ENCODE measurements at regions not wholly inside any gene's neighbourhood (a gene's known extent, or its start where the extent isn't known, plus 50 kb on each side); places are given as distances from the start of the nearest gene placed in this dataset.

DNA sequence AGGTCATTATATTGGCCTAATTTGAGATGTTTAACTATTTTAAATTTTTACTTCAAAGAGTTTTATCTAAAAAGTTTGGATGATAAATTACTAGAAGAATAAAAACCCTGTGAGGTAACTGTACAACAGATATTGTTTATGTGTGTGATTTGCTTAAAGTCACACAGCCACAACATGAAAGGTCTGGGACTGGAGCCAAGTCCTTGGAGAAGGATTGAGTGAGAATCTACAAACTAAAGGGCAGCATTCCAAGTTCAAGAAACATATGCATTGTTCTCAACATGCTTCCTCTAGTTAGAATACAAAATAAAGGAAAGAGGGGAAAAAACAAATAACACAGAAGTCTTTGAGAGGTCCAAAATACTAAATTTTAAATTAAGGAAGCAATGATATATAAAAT is 131.5 kb upstream of the MON1B start:
- no peaks in the 10 kb centered on the region for H3K4me1 ChIP-seq
- H3K36me3 ChIP-seq: no peaks in the 10 kb centered on the region
- H3K27ac ChIP-seq: no peak overlapping the region
- H3K27me3 ChIP-seq: no peaks in the 10 kb centered on the region
- no peak overlapping the region for H3K4me3 ChIP-seq
- no peaks in the 10 kb centered on the region for H3K9me3 ChIP-seq (replicated peaks)
- DNase-seq: no peak

DNA sequence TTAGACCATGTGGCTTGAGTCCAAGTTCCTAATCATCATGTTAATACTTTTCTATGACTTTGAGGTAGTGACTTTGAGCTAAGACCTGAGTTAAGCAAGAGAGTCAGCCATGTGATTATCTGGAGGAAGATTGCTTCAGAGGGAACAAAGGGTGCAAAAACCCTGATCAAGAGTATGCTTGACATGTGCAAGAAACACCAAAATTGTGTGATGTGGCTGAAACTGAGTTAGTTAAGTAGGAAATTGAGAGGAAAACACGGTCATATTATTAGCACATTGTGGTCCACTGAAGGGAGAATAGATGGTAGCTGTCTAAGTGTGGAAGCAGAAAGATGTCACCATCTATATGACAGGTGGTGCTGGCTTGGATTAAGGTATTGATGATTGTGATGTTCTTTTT is 130.4 kb upstream of the MON1B start:
- Histone ChIP-seq H3K9me3 (replicated peaks) (no peaks in the 10 kb centered on the region), H3K27ac (no peak overlapping the region), H3K4me3 (no peak overlapping the region), H3K27me3 (no peaks in the 10 kb centered on the region), H3K36me3 (no peaks in the 10 kb centered on the region), H3K4me1 (no peaks in the 10 kb centered on the region)
- no peak for DNase-seq

DNA sequence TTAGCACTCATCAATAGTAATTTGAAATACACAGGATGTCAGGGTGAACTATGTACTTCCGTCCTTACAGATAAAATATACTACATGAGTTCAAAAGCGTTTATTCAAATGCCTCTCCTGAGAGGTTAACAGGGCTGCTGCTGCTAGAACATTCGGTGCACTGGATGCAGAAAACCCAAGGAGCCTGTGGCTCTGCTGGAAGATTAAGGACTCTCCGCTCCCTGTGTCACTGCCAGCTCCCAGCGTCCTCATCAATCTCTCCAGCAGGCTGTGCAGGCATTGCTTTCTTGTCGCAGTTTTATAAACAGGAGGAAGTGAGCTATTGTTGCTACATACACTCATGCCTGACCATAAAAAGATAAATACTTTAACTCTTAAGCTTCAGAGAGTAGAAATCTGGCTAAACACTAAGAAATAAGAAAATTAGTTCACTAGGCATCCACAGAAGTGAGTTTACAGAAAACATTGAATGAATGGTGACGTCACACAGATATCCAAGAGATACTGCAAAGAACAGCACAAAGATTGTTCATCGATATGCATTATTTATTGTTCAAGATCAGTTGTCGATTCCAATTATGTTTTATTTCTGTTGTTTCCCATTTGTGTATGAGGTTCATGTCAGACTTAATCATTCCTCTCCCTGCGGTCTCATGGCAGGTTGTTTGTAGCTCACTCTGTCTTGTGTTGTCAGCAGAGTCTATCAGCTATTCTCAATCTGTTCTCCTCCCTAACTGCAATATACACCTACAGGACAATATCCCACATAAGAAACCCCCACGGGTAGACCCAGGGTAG is 127.9 kb upstream of the MON1B start:
- no peaks in the 10 kb centered on the region for H3K27me3 ChIP-seq
- no peaks in the 10 kb centered on the region for H3K4me1 ChIP-seq
- no peaks in the 10 kb centered on the region for H3K36me3 ChIP-seq
- H3K27ac ChIP-seq: no peak overlapping the region
- H3K9me3 ChIP-seq (replicated peaks): no peaks in the 10 kb centered on the region
- H3K4me3 ChIP-seq: no peak overlapping the region
- no peak for DNase-seq

DNA sequence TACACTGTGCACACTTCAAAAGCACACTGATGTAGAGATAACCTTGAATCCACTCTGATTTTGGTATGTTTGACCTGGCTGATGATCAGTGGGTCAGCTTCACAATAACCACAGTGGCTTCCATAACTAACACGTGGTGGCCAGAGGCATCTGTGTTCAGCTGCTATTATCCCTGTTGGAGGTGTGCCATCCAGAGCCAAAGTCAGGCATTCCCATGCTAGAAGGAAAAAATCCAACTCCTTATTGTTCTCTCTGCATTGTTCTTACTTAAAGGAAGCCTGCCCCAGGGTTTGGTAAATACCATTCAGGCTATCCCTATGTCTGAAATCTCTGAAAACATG is 127.3 kb upstream of the MON1B start:
- H3K27ac ChIP-seq: no peak overlapping the region
- DNase-seq: no peak
- no peaks in the 10 kb centered on the region for H3K36me3 ChIP-seq
- no peak overlapping the region for H3K4me3 ChIP-seq
- H3K9me3 ChIP-seq (replicated peaks): no peaks in the 10 kb centered on the region
- no peaks in the 10 kb centered on the region for H3K4me1 ChIP-seq
- H3K27me3 ChIP-seq: no peaks in the 10 kb centered on the region

DNA sequence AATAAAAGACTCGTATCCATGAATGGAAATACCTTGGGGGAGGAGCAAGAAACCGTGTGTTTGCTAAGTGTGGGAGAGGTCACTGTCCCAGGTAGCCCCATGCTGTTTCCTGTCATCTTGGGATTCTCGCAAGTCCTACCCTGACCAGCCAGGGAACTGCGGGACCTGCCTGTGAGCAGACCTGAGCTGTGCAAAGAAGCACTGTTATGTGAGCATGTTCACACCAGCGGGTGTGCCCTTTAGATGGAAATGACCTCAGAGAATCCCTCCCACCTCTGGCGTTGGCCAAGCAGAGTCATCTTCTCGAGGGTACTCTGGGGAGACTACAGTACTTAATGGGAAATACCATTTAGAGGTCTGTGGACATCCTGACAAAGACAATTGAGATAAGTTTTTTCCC is 127.0 kb upstream of the MON1B start:
- Histone ChIP-seq H3K27ac (no peak overlapping the region), H3K4me3 (no peak overlapping the region), H3K4me1 (no peaks in the 10 kb centered on the region), H3K9me3 (replicated peaks) (no peaks in the 10 kb centered on the region), H3K27me3 (no peaks in the 10 kb centered on the region), H3K36me3 (no peaks in the 10 kb centered on the region)
- no peak for DNase-seq

DNA sequence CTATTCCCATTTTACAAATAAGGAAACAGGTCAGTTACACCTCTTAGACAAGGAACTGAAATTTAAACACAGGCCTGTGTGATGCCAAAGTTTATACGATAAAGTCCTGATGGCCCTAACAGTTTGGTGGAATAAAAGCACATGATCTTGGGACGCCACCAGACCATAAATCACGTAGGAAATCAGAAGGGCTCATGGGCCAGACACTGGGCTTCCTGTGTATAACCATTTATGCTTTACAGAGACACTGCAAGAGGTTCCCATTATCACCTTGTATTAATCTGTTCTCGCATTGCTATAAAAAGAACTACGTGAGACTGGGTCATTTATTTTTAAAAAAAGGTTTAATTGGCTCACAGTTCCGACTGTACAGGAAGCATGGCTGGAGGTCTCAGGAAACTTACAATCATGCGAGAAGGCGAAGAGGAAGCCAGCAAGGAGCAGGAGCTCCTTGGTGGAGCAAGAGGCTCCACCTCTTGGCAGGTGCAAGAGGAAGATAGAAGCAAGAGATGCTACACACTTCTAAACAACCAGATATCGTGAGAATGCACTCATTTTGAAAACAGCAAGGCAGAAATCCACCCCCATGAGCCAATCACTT is 124.0 kb upstream of the MON1B start:
- Histone ChIP-seq H3K36me3 (no peaks in the 10 kb centered on the region), H3K4me3 (no peak overlapping the region), H3K27ac (no peak overlapping the region), H3K4me1 (no peaks in the 10 kb centered on the region), H3K9me3 (replicated peaks) (no peaks in the 10 kb centered on the region), H3K27me3 (no peaks in the 10 kb centered on the region)
- DNase-seq: no peak

DNA sequence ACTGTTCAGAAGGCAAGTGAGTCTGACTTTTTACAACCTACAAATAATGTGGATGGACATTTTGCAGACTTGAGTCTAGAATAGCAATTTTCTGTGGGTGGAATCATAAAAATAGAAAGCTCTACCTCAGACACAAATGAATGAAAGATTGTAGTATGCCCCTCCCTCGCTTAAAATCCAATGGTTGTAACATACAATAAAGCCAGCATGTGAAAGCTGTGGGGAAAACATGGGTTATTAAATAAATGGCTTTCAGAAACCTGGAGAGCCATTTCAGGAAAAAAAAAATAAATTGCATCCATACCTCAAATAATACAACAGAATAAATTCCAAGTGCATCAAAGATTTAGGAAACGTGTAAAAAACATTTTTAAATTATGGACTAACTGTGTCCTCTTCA is 123.1 kb upstream of the MON1B start:
- no peaks in the 10 kb centered on the region for H3K36me3 ChIP-seq
- no peaks in the 10 kb centered on the region for H3K4me1 ChIP-seq
- DNase-seq: no peak
- no peak overlapping the region for H3K27ac ChIP-seq
- no peaks in the 10 kb centered on the region for H3K27me3 ChIP-seq
- no peaks in the 10 kb centered on the region for H3K9me3 ChIP-seq (replicated peaks)
- H3K4me3 ChIP-seq: no peak overlapping the region

DNA sequence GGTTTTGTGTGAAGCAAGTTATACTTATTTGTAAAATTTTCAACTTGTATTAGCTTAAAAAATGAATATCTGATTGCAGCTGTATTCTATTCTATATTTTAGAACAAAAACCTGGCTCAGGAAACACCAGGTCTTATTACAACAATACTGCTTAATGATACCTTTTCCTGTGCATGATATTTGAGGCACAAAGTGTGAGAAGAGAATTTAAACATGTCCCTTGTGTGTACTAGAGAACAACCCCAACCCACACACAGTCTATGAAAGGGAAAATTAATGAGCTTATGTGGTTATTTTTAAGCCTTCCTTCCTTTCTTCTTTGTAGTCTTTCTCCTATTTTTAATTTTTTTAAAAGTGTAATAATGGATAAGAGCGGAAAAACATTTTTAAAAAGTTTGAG is 122.6 kb upstream of the MON1B start:
- Histone ChIP-seq H3K27ac (no peak overlapping the region), H3K4me1 (no peaks in the 10 kb centered on the region), H3K36me3 (no peaks in the 10 kb centered on the region), H3K27me3 (no peaks in the 10 kb centered on the region), H3K4me3 (no peak overlapping the region), H3K9me3 (replicated peaks) (no peaks in the 10 kb centered on the region)
- no peak for DNase-seq

DNA sequence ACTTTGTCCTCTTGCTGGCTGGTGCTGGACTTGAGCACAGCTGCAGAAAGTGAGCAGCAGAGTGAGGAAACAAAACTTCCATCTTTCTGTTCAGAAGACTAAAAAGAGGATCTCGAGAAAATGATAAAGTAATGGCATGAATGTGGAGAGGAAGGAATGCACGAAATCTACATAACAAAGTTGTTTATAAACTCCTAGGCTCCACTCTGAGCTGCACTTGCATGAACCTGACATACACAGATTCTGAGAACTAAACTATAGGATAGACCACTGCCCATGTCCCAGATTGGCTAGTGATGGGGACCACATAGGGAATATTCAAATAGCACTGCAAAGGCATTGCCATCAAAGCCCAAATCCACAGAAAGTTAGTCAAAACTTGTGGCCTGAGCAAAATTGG is 121.1 kb upstream of the MON1B start:
- H3K4me1 ChIP-seq: no peaks in the 10 kb centered on the region
- H3K27me3 ChIP-seq: no peaks in the 10 kb centered on the region
- DNase-seq: no peak
- H3K4me3 ChIP-seq: no peak overlapping the region
- H3K9me3 ChIP-seq (replicated peaks): no peaks in the 10 kb centered on the region
- no peak overlapping the region for H3K27ac ChIP-seq
- H3K36me3 ChIP-seq: no peaks in the 10 kb centered on the region

DNA sequence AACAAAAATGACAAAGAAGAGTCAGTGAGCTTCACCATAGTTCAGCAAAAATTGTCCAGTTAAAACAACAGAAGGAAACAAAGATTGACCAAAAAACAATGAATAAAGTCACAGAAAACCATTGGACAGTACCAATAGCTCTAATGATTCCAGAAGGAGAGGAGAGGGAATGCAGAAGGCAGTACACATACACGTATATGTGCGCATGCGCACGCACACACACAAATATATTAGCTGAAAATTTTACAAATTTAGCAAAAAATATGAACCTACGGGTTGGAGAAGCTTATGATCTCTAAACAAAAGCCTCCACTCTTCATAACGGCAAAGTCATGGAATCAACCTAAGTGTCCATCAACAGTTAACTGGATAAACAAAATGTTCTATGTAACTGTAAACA is 120.3 kb upstream of the MON1B start:
- DNase-seq: no peak
- Histone ChIP-seq H3K36me3 (no peaks in the 10 kb centered on the region), H3K4me1 (no peaks in the 10 kb centered on the region), H3K4me3 (no peak overlapping the region), H3K27ac (no peak overlapping the region), H3K27me3 (no peaks in the 10 kb centered on the region), H3K9me3 (replicated peaks) (no peaks in the 10 kb centered on the region)

DNA sequence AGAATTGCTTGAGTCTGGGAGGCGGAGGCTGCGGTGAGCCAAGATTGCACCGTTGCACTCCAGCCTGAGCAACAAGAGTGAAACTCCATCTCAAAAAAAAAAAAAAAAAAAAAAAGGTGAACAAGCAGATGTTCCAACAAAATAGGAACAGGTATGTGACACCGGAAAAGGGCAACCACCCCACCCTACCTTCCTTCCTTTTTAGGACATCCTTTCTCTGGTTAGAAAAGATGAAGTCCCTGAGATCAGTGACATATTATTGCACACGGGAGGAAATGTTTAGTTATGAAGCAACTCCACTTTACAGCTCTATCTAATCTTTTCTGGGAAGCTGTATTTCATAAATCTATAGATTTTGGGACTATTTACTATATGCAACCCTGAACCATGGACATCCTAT is 114.2 kb upstream of the MON1B start:
- DNase-seq: no peak
- no peak overlapping the region for H3K27ac ChIP-seq
- H3K9me3 ChIP-seq (replicated peaks): no peaks in the 10 kb centered on the region
- H3K4me1 ChIP-seq: no peaks in the 10 kb centered on the region
- H3K4me3 ChIP-seq: no peak overlapping the region
- no peaks in the 10 kb centered on the region for H3K36me3 ChIP-seq
- no peaks in the 10 kb centered on the region for H3K27me3 ChIP-seq

DNA sequence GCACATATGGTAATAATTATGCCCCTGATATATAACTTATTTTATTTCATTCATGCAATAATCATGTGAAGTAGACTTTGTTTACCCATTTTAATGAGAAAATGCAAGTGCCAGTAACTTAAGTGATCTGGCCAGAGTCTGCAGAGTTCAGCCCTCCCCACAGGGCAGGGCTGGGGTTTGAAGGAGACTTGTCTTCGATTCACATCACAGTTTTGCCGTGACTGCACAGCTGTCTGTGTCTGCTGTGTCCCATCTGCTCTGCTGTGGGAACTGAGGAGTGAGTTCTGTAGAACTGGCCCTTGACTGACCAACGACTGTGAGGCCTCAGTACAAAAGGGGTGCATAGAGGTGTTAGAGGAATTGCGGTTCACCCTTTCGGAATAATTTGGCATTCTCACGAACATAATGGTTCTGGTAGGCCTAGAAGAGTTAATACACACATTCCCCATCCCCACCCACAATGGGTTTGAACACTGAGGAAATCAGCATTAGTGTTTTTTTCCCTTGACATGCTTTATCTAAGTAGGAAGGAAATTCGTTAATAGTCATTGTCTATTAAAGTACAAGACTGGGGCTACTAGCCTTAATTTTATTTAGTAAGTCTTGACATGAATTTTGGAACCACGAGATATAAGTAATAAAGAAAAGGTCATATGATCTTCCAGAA is 113.6 kb upstream of the MON1B start:
- Histone ChIP-seq H3K4me1 (no peaks in the 10 kb centered on the region), H3K9me3 (replicated peaks) (no peaks in the 10 kb centered on the region), H3K27me3 (no peaks in the 10 kb centered on the region), H3K4me3 (no peak overlapping the region), H3K36me3 (no peaks in the 10 kb centered on the region), H3K27ac (no peak overlapping the region)
- DNase-seq: no peak

DNA sequence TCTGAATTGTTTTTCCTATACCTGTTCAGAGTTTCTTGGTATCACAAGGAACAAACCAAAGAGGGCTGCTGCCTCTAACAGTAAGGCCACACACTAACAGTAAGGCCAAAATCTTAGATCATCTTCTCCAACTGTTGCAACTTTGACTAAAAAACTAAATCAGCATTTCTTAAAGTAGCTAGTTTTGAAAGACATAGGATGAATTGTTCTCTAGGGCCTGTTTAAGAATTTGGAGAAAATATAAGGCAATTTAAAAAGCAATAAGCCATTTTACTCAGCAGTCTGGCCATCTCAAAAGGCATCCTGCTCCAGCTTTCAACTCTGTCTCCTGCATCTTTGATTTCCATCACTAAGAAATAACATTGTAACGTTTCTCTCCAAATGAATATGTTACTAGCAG is 105.0 kb upstream of the MON1B start:
- Histone ChIP-seq H3K4me1 (no peaks in the 10 kb centered on the region), H3K9me3 (replicated peaks) (no peaks in the 10 kb centered on the region), H3K36me3 (no peaks in the 10 kb centered on the region), H3K4me3 (no peak overlapping the region), H3K27ac (no peak overlapping the region), H3K27me3 (no peaks in the 10 kb centered on the region)
- no peak for DNase-seq

DNA sequence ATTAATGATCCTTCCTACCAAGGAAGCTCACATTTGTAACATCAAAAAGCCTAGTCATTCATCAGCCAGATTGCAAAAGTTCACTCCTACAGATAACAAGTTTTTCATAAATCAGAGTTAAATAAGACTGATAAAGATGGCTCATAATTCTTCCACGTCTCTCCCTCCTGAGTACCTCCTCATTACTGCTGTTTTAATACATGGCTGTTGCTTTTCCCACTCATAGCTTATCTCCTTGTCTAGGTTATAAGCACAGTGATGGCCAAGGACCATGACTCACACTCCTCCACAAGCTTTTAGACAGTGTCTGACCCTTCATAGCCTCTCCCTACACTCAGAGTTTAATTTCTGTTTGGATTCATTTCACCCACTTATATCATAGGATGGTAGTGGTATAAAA is 100.9 kb upstream of the MON1B start:
- DNase-seq: no peak

DNA sequence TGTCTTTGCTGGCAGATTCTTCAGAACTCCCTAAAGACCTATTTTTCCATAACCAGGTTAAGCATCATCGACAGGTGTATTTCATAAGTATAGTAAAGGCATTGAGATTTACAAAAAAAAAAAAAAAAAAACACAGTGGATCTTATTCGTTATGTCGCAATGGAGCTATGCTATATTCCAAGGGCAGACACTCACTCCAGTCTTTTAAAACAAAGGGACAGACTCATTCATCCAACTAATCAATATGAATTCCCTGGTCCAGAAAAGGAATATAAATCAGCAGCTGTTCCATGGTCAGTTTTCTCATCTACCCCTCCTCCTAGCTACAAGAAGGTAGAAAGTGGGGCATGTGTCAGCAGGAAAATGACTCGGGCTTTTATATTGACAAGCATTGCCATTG is 97.7 kb upstream of the MON1B start:
- Histone ChIP-seq H3K27me3 (no peaks in the 10 kb centered on the region), H3K9me3 (replicated peaks) (no peaks in the 10 kb centered on the region), H3K4me3 (no peak overlapping the region), H3K36me3 (no peaks in the 10 kb centered on the region), H3K4me1 (no peaks in the 10 kb centered on the region), H3K27ac (no peak overlapping the region)
- DNase-seq: no peak

More for the DNA sequence above, 100.9 kb upstream of the MON1B start:
- Histone ChIP-seq H3K36me3 (no peaks in the 10 kb centered on the region), H3K4me1 (no peaks in the 10 kb centered on the region), H3K9me3 (replicated peaks) (no peaks in the 10 kb centered on the region), H3K27me3 (no peaks in the 10 kb centered on the region), H3K4me3 (no peak overlapping the region), H3K27ac (no peak overlapping the region)

DNA sequence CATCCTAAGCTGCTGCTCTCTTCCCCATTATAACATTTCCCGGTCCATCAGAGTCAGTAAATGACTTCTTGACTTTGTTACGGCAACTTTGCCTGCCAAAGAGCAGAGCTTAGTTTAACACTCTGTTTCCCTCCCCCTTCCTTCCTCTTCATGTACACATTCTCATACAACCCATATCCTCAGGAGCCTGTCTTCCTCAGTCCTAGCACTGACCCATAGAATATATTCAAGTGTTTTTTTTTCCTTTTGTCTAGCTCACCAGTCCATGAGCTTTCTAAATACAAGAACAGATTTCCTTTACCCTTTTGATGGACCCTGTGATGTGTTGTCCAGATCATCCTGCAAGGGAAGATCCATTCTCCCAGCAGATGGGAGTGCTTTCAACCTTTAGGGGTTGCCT is 97.0 kb upstream of the MON1B start:
- Histone ChIP-seq H3K9me3 (replicated peaks) (no peaks in the 10 kb centered on the region), H3K27me3 (no peaks in the 10 kb centered on the region), H3K36me3 (no peaks in the 10 kb centered on the region), H3K27ac (no peak overlapping the region), H3K4me1 (no peaks in the 10 kb centered on the region), H3K4me3 (no peak overlapping the region)
- no peak for DNase-seq
